GM23248 (cell line): ENCODE measurements at regions not wholly inside any gene's neighbourhood (a gene's known extent, or its start where the extent isn't known, plus 50 kb on each side); places are given as distances from the start of the nearest gene placed in this dataset.

ENCODE experiments used
- EZH2 ChIP-seq: fragments of 200-600 bp; sonication (generic); IDR thresholded peaks from 2 replicates; pipeline ENCODE4 v1.6.1; 2018; ENCODE audit warnings: antibody characterized with exemption, mild to moderate bottlenecking; ENCODE audit not compliant: insufficient read depth, poor library complexity, severe bottlenecking
- EZH2phosphoT487 ChIP-seq: fragments of 200-600 bp; sonication (generic); IDR thresholded peaks from 2 replicates; pipeline ENCODE4 v1.6.1; 2018; ENCODE audit warnings: antibody characterized with exemption, moderate library complexity, mild to moderate bottlenecking, low read depth; ENCODE audit not compliant: insufficient read depth

DNA sequence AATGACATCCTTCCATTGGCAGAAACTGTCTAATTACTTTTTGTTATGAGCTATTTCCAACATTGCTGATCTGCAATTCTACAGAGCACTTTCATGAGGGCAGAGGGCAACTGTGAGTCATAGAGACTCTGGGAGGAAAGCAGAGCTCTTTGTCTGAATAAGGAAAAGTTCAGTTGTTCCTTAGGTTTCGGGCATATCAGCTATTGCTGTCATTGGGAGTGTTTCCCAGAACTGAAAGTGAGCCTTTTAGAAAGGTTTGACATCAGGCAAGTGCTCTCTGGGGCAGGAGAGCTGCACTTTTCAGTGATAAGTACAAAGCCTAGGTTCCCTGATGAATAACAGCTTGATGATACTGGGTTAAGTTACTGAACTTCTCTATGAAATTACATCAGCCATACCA, 119.2 kb upstream of the EDNRA start:
- no peak for TF ChIP-seq EZH2
- no peak for TF ChIP-seq EZH2phosphoT487
